ENCODE measurements at regions not wholly inside any gene's neighbourhood (a gene's known extent, or its start where the extent isn't known, plus 50 kb on each side); places are given as distances from the start of the nearest gene placed in this dataset.
"Not testable (repeated sequence)": the region's sequence is repeated elsewhere in the genome, so short reads cannot be mapped to it uniquely, and the experiment has no call there.

DNA sequence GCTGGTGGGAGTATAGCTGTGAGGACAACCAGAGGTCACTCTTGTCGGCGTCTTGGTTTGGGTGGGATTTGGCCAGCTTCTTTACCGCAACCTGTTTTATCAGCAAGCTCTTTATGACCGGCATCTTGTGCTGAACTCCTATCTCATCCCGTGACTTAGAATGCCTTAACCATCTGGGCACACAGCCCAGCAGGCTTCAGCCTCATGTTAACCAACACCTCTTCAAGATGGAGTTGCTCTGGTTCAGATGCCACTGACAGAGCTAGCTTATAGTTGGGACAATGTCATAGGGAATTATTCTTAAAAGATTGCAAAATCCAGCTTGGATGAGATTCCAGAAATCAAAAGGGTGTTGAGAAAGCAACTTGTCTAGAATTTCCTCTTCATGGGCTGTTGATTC, 377.1 kb upstream of the AMELY start:
- H3K36me3 ChIP-seq (ENCODE audit: insufficient read depth, low read length) = peaks cover 37% of the 10 kb centered on the region
- H3K4me3 ChIP-seq (ENCODE audit: low read depth in 1 of 2, low read length in 2 of 2) = no peak overlapping the region
- ATAC-seq (ENCODE audit: insufficient read depth, low read depth) = no peak
- H3K9ac ChIP-seq (ENCODE audit: low read depth, low read length) = no peak overlapping the region
- H2AFZ ChIP-seq (ENCODE audit: low read depth, low read length) = no peak overlapping the region
- no peaks in the 10 kb centered on the region for H3K27me3 ChIP-seq (ENCODE audit: insufficient read depth, low read length, poor library complexity)
- DNase-seq = no peak
- H3K27ac ChIP-seq (ENCODE audit: low read length) = peak overlapping the region; percentile 62; the same call in 1 of the 2 replicates
- H4K20me1 ChIP-seq (ENCODE audit: insufficient read depth, low read length) = peaks cover 20% of the 10 kb centered on the region; the same call in 1 of the 2 replicates
- peak overlapping the region; percentile 64 for H3K4me2 ChIP-seq (ENCODE audit: insufficient read depth, low read length)
- peaks cover 49% of the 10 kb centered on the region for H3K4me1 ChIP-seq (ENCODE audit: insufficient read depth, low read length)
- TF ChIP-seq EZH2 (IDR thresholded peaks at IDR 0.05; ENCODE audit: borderline replicate concordance, low read depth, low read length, severe bottlenecking) = no peak
- TF ChIP-seq, protein P1, sequence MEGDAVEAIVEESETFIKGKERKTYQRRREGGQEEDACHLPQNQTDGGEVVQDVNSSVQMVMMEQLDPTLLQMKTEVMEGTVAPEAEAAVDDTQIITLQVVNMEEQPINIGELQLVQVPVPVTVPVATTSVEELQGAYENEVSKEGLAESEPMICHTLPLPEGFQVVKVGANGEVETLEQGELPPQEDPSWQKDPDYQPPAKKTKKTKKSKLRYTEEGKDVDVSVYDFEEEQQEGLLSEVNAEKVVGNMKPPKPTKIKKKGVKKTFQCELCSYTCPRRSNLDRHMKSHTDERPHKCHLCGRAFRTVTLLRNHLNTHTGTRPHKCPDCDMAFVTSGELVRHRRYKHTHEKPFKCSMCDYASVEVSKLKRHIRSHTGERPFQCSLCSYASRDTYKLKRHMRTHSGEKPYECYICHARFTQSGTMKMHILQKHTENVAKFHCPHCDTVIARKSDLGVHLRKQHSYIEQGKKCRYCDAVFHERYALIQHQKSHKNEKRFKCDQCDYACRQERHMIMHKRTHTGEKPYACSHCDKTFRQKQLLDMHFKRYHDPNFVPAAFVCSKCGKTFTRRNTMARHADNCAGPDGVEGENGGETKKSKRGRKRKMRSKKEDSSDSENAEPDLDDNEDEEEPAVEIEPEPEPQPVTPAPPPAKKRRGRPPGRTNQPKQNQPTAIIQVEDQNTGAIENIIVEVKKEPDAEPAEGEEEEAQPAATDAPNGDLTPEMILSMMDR (IDR thresholded peaks at IDR 0.05; ENCODE audit: borderline replicate concordance, extremely low read depth, low read length, poor library complexity, severe bottlenecking) = no peak
- H3K9me3 ChIP-seq (ENCODE audit: insufficient read depth, low read length, severe bottlenecking) = no peaks in the 10 kb centered on the region
- H3K79me2 ChIP-seq (ENCODE audit: insufficient read depth, low read length) = peaks cover 80% of the 10 kb centered on the region

DNA sequence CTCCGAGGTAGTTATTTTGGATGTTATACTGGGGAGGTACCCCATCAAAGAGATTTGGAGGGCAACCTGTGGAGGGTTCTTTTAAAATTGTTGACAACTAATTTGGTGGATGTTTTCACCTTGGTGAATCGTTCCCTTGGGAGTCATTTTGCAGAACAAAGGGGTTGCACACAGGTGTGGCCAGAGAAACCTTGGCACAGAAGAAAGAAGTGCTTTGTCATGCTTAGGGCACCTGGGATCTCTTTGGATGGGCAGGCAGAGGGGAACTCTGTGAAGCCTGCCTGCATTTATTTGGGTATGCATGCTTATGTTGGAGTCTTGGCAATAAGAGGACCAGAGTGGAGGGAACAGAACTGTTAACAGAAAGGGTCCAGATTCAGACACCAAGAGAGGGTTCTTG, 376.4 kb upstream of the AMELY start:
- not testable (repeated sequence) for H3K9ac ChIP-seq (ENCODE audit: low read depth, low read length); H3K4me2 ChIP-seq (ENCODE audit: insufficient read depth, low read length); H3K27me3 ChIP-seq (ENCODE audit: insufficient read depth, low read length, poor library complexity); H3K27ac ChIP-seq (ENCODE audit: low read length); H3K9me3 ChIP-seq (ENCODE audit: insufficient read depth, low read length, severe bottlenecking); H2AFZ ChIP-seq (ENCODE audit: low read depth, low read length); H3K4me3 ChIP-seq (ENCODE audit: low read depth in 1 of 2, low read length in 2 of 2); DNase-seq; ATAC-seq (ENCODE audit: insufficient read depth, low read depth)
- Histone ChIP-seq H3K36me3 (ENCODE audit: insufficient read depth, low read length) (peaks cover 41% of the 10 kb centered on the region), H3K79me2 (ENCODE audit: insufficient read depth, low read length) (peaks cover 80% of the 10 kb centered on the region), H3K4me1 (ENCODE audit: insufficient read depth, low read length) (peaks cover 56% of the 10 kb centered on the region), H4K20me1 (ENCODE audit: insufficient read depth, low read length) (peaks cover 26% of the 10 kb centered on the region; the same call in 1 of the 2 replicates)

DNA sequence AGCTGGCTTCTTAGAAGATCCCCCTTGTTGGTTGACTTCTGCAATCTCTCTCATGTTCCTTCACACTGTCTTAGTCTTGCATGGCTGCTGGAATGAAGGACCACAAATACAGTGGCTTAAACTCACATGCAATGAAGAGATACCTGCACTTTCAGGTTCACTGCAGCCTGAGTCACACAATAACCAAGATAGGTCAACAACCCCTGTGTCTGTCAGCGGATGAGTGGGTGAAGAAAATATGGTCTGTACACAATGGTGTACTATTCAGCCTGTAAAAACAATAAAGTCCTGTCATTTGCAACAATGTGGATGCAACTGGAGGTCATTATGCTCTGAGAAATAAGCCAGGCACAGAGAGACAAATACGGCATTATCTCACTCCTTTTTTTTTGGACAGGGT, 373.8 kb upstream of the AMELY start:
- Histone ChIP-seq H3K36me3 (ENCODE audit: insufficient read depth, low read length) (peaks cover 30% of the 10 kb centered on the region), H3K27me3 (ENCODE audit: insufficient read depth, low read length, poor library complexity) (no peaks in the 10 kb centered on the region), H2AFZ (ENCODE audit: low read depth, low read length) (no peak overlapping the region), H3K4me2 (ENCODE audit: insufficient read depth, low read length) (no peak overlapping the region), H3K27ac (ENCODE audit: low read length) (no peak overlapping the region), H3K4me1 (ENCODE audit: insufficient read depth, low read length) (peaks cover 63% of the 10 kb centered on the region), H3K9me3 (ENCODE audit: insufficient read depth, low read length, severe bottlenecking) (no peaks in the 10 kb centered on the region), H3K4me3 (ENCODE audit: low read depth in 1 of 2, low read length in 2 of 2) (no peak overlapping the region), H3K9ac (ENCODE audit: low read depth, low read length) (no peak overlapping the region), H4K20me1 (ENCODE audit: insufficient read depth, low read length) (peaks cover 27% of the 10 kb centered on the region; the same call in 1 of the 2 replicates), H3K79me2 (ENCODE audit: insufficient read depth, low read length) (peaks cover 81% of the 10 kb centered on the region)
- DNase-seq = no peak
- no peak for TF ChIP-seq EZH2 (IDR thresholded peaks at IDR 0.05; ENCODE audit: borderline replicate concordance, low read depth, low read length, severe bottlenecking)
- TF ChIP-seq, protein P1 (IDR thresholded peaks at IDR 0.05; ENCODE audit: borderline replicate concordance, extremely low read depth, low read length, poor library complexity, severe bottlenecking) = no peak
- no peak for ATAC-seq (ENCODE audit: insufficient read depth, low read depth)

DNA sequence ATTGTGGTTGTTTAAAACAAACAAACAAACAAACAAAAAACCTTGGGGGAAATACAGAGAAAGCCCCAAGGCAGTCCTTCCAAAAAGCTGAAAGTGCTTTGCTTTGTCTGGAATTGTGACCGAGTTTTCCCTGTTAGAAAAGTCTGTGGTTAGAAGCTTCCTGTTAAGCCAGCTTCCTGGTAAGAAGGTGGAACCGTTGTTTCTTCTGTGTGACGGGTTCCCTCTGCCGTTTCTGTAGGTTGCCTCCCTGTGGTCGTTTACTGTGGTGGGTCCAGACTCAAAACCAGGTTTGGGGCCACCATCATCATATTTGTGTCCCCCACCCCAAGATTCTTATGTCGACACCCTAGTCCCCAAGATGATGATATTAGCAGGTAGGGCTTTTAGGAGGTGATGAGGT, 371.4 kb upstream of the AMELY start:
- Histone ChIP-seq H3K9ac (ENCODE audit: low read depth, low read length) (no peak overlapping the region), H3K79me2 (ENCODE audit: insufficient read depth, low read length) (peaks cover 90% of the 10 kb centered on the region), H3K36me3 (ENCODE audit: insufficient read depth, low read length) (peaks cover 30% of the 10 kb centered on the region), H3K4me1 (ENCODE audit: insufficient read depth, low read length) (peaks cover 60% of the 10 kb centered on the region), H3K4me2 (ENCODE audit: insufficient read depth, low read length) (peak overlapping the region; percentile 47), H3K4me3 (ENCODE audit: low read depth in 1 of 2, low read length in 2 of 2) (no peak overlapping the region), H3K27ac (ENCODE audit: low read length) (peak overlapping the region; percentile 70), H4K20me1 (ENCODE audit: insufficient read depth, low read length) (peaks cover 38% of the 10 kb centered on the region; the same call in 1 of the 2 replicates), H3K27me3 (ENCODE audit: insufficient read depth, low read length, poor library complexity) (no peaks in the 10 kb centered on the region), H2AFZ (ENCODE audit: low read depth, low read length) (no peak overlapping the region), H3K9me3 (ENCODE audit: insufficient read depth, low read length, severe bottlenecking) (no peaks in the 10 kb centered on the region)
- TF ChIP-seq, protein P1 (IDR thresholded peaks at IDR 0.05; ENCODE audit: borderline replicate concordance, extremely low read depth, low read length, poor library complexity, severe bottlenecking) = peak; percentile 49
- TF ChIP-seq EZH2 (IDR thresholded peaks at IDR 0.05; ENCODE audit: borderline replicate concordance, low read depth, low read length, severe bottlenecking) = no peak
- ATAC-seq (ENCODE audit: insufficient read depth, low read depth) (peak; percentile 73), DNase-seq (peak; percentile 38)

DNA sequence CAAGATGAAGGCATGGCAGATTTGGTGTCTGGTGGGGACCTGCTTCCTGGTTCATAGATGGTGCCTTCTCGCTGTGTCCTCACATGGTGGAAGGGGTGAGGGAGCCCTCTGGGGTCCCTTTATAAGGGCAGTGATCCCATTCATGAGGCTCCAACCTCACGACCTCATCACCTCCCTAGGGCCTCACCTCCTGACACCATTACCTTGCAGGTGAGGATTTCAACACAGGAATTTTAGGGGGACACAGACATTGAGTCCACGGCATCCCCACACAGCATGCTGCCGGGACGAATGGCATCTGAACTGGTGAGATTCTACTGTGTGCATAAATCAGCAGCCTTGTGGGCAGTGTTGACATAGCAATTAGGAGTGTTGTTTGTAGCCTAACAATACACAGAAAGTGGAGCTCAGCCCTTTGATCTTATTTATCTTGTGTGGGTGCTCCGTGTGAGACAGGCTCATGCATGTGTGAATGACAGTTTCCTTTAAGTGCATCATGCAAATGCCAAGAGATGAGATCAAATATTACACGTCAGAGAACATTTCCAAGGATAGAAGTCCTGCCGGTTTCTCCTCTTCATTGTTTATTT, 368.7 kb upstream of the AMELY start:
- H4K20me1 ChIP-seq (ENCODE audit: insufficient read depth, low read length) = peaks cover 44% of the 10 kb centered on the region
- not testable (repeated sequence) for H3K27ac ChIP-seq (ENCODE audit: low read length); H3K9ac ChIP-seq (ENCODE audit: low read depth, low read length); H3K4me3 ChIP-seq (ENCODE audit: low read depth in 1 of 2, low read length in 2 of 2); H2AFZ ChIP-seq (ENCODE audit: low read depth, low read length); H3K9me3 ChIP-seq (ENCODE audit: insufficient read depth, low read length, severe bottlenecking); DNase-seq; ATAC-seq (ENCODE audit: insufficient read depth, low read depth); H3K27me3 ChIP-seq (ENCODE audit: insufficient read depth, low read length, poor library complexity); H3K4me2 ChIP-seq (ENCODE audit: insufficient read depth, low read length)
- peaks cover 99% of the 10 kb centered on the region for H3K79me2 ChIP-seq (ENCODE audit: insufficient read depth, low read length)
- peaks cover 22% of the 10 kb centered on the region for H3K36me3 ChIP-seq (ENCODE audit: insufficient read depth, low read length)
- H3K4me1 ChIP-seq (ENCODE audit: insufficient read depth, low read length) = peaks cover 77% of the 10 kb centered on the region
